Panc1 (cell line): ENCODE measurements at regions not wholly inside any gene's neighbourhood (a gene's known extent, or its start where the extent isn't known, plus 50 kb on each side); places are given as distances from the start of the nearest gene placed in this dataset.

Experiments
- ATAC-seq: fragments of 200-7000 bp; cut with Tn5 transposase; 2 replicates; pipeline ENCODE4 v1.9.1; 2020; ENCODE audit warnings: mild to moderate bottlenecking, moderate library complexity
- BruUV-seq: library from RNA; stranded (reverse); fragments of 400-500 nt; replicated peaks from 2 replicates; lab custom pipeline; 2021; lab: Mats Ljungman, UMichigan
- CTCF ChIA-PET: fragments of 300-600 bp; sonication (Branson Sonifier 250); formaldehyde crosslinking; loops from one replicate; lab custom pipeline; 2022; ENCODE audit warnings: antibody characterized with exemption; lab: Charles Lee
- POLR2A ChIA-PET: fragments of 300-600 bp; sonication (Branson Sonifier 250); formaldehyde crosslinking; loops from one replicate; lab custom pipeline; 2022; ENCODE audit warnings: antibody characterized with exemption; lab: Charles Lee
- DNase-seq: peaks from one replicate; pipeline ENCODE4 v3.0.0-alpha.2; 2010; ENCODE audit warnings: low read depth, low spot score
- H3K27ac ChIP-seq: 2 replicates; pipeline ENCODE4 v1.5.1; 2011; ENCODE audit warnings: mild to moderate bottlenecking, low read length, inconsistent platforms
- H3K27me3 ChIP-seq: fragments of 200-500 bp; sonication (Bioruptor generic); 2 replicates; pipeline ENCODE4 v1.6.0; 2014; ENCODE audit warnings: low read length, inconsistent platforms; ENCODE audit not compliant: control insufficient read depth, insufficient read depth
- H3K36me3 ChIP-seq: fragments of 200-500 bp; sonication (Bioruptor generic); 2 replicates; pipeline ENCODE4 v1.5.1; 2014; ENCODE audit warnings: inconsistent platforms, mild to moderate bottlenecking, low read length, moderate library complexity; ENCODE audit not compliant: control insufficient read depth, insufficient read depth
- H3K4me1 ChIP-seq: 2 replicates; pipeline ENCODE4 v1.5.1; 2011; ENCODE audit warnings: inconsistent platforms, mild to moderate bottlenecking, low read length, moderate library complexity; ENCODE audit not compliant: control insufficient read depth, insufficient read depth
- H3K4me3 ChIP-seq, 2 experiments: 2 replicates each; pipeline ENCODE4 v1.5.1; 2011 to 2012; ENCODE audit warnings: low read depth in 2 of 2, low read length in 2 of 2, mild to moderate bottlenecking in 2 of 2, inconsistent platforms in 1 of 2, moderate library complexity in 1 of 2
- H3K9me3 ChIP-seq: fragments of 200-500 bp; sonication (Bioruptor generic); 2 replicates; pipeline ENCODE4 v1.5.1; 2014; ENCODE audit warnings: low read depth, mild to moderate bottlenecking, inconsistent platforms, low read length, moderate library complexity; ENCODE audit not compliant: control insufficient read depth, insufficient read depth
- CTCF ChIP-seq: fragments of 450-650 bp; IDR thresholded peaks from 2 replicates; pipeline ENCODE4 v1.5.1; 2017; ENCODE audit warnings: mild to moderate bottlenecking
- POLR2AphosphoS5 ChIP-seq: IDR thresholded peaks from 2 replicates; pipeline ENCODE4 v1.6.1; 2012; ENCODE audit warnings: mild to moderate bottlenecking, low read depth, low read length, moderate library complexity
- REST ChIP-seq, 2 experiments: IDR thresholded peaks; 2 replicates each; pipeline ENCODE4 v1.6.1; 2011 to 2012; ENCODE audit warnings: low read depth in 2 of 2, control low read depth in 1 of 2, low read length in 1 of 2, mild to moderate bottlenecking in 1 of 2, moderate library complexity in 1 of 2; ENCODE audit not compliant: insufficient read depth in 1 of 2
- SIN3A ChIP-seq: IDR thresholded peaks from 2 replicates; pipeline ENCODE4 v1.6.1; 2012; ENCODE audit warnings: low read depth, mild to moderate bottlenecking, low read length, moderate library complexity, borderline replicate concordance; ENCODE audit not compliant: insufficient read depth
- TCF7L2 ChIP-seq: IDR thresholded peaks from 2 replicates; pipeline ENCODE4 v1.6.1; 2011; ENCODE audit warnings: mild to moderate bottlenecking, low read depth, low read length, inconsistent platforms
- in situ Hi-C: cut with HindIII; loops from 2 replicates; pipeline ENCODE4 v1.10.0; 2016; ENCODE audit warnings: low sequenced_read_pairs, low pct_unique_long_range_greater_than_20kb
- intact Hi-C: fragments of 100-400 bp; cut with micrococcal nuclease; formaldehyde crosslinking; loops from one replicate; pipeline ENCODE4 v1.10.0; 2022; ENCODE audit not compliant: unreplicated experiment

GRCh38 chr5:74031536-74031935 is 405.5 kb downstream of the ARHGEF28 start:
- H3K4me1 ChIP-seq, result peaks cover 7% of the 10 kb centered on the region; the same call in 1 of the 2 replicates
- intact Hi-C loops, result loop anchor here (10.0 kb wide), 2 partner anchors 127 to 613 kb away; partner anchors contain the start of gene ENC1
- CTCF ChIA-PET, result no interaction called here

GRCh38 chr5:74030821-74031220 is 404.8 kb downstream of the ARHGEF28 start:
- POLR2A ChIA-PET, result interaction anchor here (0.6 kb wide), 2 partner anchors 15 to 93 kb away, joined by 3 to 15 read pairs; no protein-coding TSS in a partner anchor
- TF ChIP-seq SIN3A (no peak), CTCF (no peak), TCF7L2 (no peak)
- no peak overlapping the region for H3K27ac ChIP-seq

More at GRCh38 chr5:74031536-74031935, 405.5 kb downstream of the ARHGEF28 start:
- no TSS peak for BruUV-seq
- DNase-seq (no peak), ATAC-seq (no peak)
- TF ChIP-seq CTCF (no peak), SIN3A (no peak), POLR2AphosphoS5 (no peak), TCF7L2 (no peak), REST (IDR thresholded peaks at IDR 0.05; ENCODE audit: insufficient read depth in 1 of 2, low read depth in 2 of 2, low read length in 1 of 2) (no peak)
- no peak overlapping the region for H3K27ac ChIP-seq
- in situ Hi-C loops, result no loop called here
- POLR2A ChIA-PET, result no interaction called here
- H3K9me3 ChIP-seq, result no peaks in the 10 kb centered on the region
- H3K36me3 ChIP-seq, result no peaks in the 10 kb centered on the region
- H3K4me3 ChIP-seq, result no peak overlapping the region
- H3K27me3 ChIP-seq, result peaks cover 3% of the 10 kb centered on the region; the same call in 1 of the 2 replicates

More at GRCh38 chr5:74030821-74031220, 404.8 kb downstream of the ARHGEF28 start:
- CTCF ChIA-PET, result no interaction called here
- ATAC-seq (no peak), DNase-seq (no peak)
- Histone ChIP-seq H3K27me3 (peaks cover 3% of the 10 kb centered on the region; the same call in 1 of the 2 replicates), H3K9me3 (no peaks in the 10 kb centered on the region), H3K36me3 (no peaks in the 10 kb centered on the region), H3K4me1 (peaks cover 7% of the 10 kb centered on the region; the same call in 1 of the 2 replicates), H3K4me3 (no peak overlapping the region)
- intact Hi-C loops, result loop anchor here (10.0 kb wide), 2 partner anchors 126 to 614 kb away; partner anchors contain the start of gene ENC1
- in situ Hi-C loops, result no loop called here
- no TSS peak for BruUV-seq
